ENCODE measurements at regions not wholly inside any gene's neighbourhood (a gene's known extent, or its start where the extent isn't known, plus 50 kb on each side); places are given as distances from the start of the nearest gene placed in this dataset.
"Not testable (repeated sequence)": the region's sequence is repeated elsewhere in the genome, so short reads cannot be mapped to it uniquely, and the experiment has no call there.

DNA sequence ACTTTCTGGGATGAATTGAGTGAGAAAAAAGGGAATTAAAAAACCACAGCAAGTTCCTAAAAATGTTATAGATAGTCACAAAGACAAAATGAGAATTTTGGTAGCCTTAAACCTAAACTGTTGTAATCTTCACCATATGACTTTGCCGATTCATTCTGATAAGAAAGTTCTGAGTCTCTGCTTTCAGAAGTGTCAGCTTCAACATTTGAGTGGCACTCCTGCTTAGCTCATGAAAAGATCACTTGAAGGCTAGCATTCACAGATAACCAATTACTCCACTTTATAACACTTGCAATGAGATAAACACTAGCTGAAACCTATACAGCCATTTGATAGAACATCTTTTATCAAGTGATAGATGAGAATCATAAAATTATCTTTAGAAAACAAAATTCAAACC, 288.1 kb upstream of the POU1F1 start:
- DNase-seq = no peak

DNA sequence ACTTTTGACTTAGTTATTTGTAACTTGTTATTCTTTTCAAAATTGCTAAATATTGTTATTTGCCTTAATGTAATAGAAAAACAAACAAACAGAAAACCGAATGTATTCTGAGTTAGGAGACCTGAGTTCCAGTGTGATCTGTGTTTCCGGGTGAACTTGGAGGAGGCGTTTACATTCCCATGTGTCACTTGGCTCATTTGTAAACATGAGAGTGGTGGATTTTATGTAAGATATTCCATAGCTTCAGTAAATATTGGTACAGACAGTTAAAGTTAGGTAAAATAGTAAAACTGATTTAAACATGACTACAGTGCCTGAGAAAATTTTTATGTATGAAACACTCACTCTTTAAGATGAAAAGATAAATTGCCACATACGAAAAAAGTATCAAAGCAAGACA, 287.3 kb upstream of the POU1F1 start:
- no peak for DNase-seq

GRCh38 chr3:87558492-87558891, 282.1 kb upstream of the POU1F1 start:
- DNase-seq = no peak

- DNase-seq = no peak
These were observed 278.9 kb upstream of the POU1F1 start for GRCh38 chr3:87555290-87555689.

GRCh38 chr3:87553058-87553457, 276.7 kb upstream of the POU1F1 start:
- no peak for DNase-seq

DNA sequence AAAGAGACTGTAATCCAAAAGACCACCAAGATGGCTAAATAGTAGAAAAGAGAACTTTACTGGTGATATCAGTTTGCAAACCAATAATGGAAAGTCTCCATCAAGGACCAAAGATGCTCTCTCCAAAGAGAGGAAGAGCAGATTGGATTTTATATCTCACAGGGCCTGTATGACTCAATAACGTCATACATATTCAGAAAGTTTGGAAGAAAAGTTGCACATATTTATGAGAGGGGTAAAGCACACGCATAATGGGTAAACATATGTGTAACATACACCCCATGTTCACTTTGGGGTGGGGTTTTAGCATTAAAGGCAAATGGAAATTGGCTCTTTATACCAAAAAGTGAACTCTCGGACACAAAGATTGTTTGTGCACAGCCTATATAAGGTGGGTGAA, 274.5 kb upstream of the POU1F1 start:
- no peak for DNase-seq

GRCh38 chr3:87549208-87549607, 272.8 kb upstream of the POU1F1 start:
- no peak for DNase-seq

GRCh38 chr3:87548271-87548670, 271.9 kb upstream of the POU1F1 start:
- no peak for DNase-seq

- DNase-seq = no peak
These were observed 269.8 kb upstream of the POU1F1 start for GRCh38 chr3:87546216-87546615.

DNA sequence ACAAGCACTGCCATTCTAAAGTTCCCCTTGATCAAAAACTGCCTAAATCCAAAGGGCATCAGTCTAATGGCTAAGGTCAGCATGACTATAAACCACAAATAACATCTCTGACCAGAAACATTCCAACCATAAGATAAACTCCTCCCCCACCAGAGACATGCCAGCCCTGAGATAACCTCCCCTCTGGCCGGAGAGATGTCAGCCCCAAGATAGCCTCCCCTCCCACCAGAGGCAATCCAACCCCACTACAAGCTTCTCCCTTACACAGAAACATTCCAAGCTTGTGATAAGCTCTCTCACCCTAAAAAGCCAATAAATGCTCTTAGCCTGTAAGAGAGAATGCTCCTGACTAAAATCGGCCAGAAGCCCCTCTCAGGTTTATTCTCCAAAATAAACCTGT, 267.0 kb upstream of the POU1F1 start:
- not testable (repeated sequence) for DNase-seq

DNA sequence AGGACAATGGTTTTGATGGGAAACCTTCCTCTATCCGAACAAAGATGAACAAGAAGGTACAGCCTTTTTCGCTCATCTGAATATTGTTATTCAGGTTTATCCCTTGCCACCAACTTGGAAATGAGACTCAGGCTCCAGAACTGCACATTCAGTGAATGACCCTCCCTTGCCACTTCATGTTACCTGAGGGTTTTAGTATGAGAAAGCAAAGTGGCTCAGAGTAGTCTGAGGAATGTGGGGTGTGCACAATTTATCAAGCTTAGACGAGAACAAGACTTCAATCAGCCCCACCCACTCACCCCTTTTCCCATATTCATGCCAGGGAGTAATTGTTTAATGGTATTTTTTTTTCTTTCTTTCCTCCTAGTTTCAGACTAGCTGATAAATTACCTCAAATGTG, 265.3 kb upstream of the POU1F1 start:
- no peak for DNase-seq

GRCh38 chr3:87538722-87539121, 262.3 kb upstream of the POU1F1 start:
- DNase-seq = not testable (repeated sequence)

DNA sequence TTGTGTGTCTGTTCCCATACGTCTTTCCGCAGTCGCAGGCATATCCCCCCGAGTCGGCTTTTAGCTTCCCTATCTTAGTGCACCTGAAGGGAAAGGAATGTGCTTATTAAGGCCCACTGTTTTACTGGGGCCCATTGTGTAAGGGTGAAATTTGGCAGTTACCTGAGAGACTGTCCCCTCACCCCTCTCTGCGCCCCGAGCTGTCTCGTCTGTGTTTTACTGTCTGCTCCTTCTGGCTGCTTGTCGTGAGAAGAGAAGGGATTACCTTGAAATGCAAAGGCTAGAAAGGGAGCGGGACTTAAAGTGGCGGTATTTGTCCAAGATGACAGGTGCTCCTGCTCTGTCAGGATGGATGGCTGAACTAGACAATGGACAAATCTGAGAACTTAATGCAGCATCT, 233.0 kb upstream of the POU1F1 start:
- DNase-seq = no peak

- DNase-seq = no peak
These were observed 232.5 kb upstream of the POU1F1 start for GRCh38 chr3:87508921-87509320.

- no peak for DNase-seq
These were observed 231.4 kb upstream of the POU1F1 start for GRCh38 chr3:87507753-87508152.

GRCh38 chr3:87503900-87504498, 227.6 kb upstream of the POU1F1 start:
- peak; percentile 7 for DNase-seq

GRCh38 chr3:87501076-87501475, 224.7 kb upstream of the POU1F1 start:
- no peak for DNase-seq

DNA sequence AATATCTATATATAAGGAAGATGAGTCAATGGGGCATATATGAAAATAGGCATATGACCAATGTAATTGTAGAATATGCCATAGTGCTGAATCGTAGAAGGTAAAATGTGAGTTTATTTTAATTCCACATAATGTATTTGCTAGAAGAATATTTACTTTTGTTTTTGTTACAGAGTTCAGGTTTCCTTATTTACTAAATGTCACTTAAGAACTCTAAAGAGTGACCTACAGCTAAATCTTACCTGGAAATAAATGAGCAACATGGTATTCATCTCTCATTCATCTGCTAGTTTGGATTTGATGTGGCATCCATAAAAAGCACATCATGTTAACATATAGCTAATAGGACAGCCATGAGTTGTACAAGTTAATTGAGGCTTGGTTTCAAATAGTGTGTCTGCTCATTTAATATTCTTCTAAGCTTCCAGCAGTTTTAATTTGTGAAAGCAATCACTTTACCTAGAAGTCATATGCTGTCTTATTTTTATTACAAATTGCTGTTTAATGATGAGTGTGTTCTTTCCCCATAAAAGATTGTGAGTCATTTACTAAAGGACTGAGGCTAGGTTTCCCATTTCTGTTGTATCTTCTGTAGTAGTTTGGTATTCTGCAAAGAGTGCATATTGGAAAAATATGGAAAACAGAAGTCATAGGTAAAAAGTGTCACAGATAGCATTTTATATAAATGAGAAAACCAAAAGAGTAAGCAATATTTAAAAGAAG, 222.1 kb upstream of the POU1F1 start:
- no peak for DNase-seq

DNA sequence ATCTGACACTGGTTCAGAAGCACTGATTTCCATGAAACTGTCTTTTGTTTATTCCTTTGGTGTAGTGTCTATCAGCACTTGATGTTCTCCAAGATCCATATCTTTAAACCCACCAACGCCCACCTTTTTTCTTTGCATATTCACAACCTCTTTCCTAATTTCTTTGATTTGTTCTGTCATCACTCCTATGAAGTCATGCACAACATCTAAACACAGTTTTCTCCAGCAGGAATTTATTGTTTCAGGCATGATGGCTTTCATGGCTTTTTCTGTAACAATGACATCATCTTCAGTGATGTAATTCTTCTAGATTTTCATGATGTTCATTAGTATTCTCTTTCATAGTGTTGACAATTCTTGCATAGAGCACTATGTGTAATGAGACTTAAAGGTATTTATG, 219.6 kb upstream of the POU1F1 start:
- DNase-seq = no peak

- no peak for DNase-seq
These were observed 217.9 kb upstream of the POU1F1 start for GRCh38 chr3:87494264-87494663.

- DNase-seq = no peak
These were observed 215.5 kb upstream of the POU1F1 start for GRCh38 chr3:87491843-87492242.

DNA sequence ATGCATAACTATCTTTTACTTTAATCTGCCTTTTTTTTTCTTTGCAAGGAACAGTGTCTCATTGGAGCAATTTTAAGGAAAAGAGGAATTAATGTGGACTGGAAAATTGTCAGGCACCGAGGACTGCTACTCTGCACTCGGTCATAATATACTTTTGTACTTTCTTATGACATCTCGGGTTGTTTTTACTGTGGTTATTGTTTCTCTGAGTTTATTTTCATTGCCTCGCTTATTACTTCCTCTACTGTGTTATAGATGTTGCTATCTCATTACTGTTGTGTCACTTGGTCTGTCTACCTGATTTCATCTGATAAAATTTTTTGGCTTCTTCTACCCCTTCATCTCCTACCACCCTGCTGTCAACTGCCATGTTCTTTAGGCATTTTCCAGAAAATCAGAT, 213.5 kb upstream of the POU1F1 start:
- DNase-seq = no peak

- no peak for DNase-seq
These were observed 212.4 kb upstream of the POU1F1 start for GRCh38 chr3:87488765-87489164.

DNA sequence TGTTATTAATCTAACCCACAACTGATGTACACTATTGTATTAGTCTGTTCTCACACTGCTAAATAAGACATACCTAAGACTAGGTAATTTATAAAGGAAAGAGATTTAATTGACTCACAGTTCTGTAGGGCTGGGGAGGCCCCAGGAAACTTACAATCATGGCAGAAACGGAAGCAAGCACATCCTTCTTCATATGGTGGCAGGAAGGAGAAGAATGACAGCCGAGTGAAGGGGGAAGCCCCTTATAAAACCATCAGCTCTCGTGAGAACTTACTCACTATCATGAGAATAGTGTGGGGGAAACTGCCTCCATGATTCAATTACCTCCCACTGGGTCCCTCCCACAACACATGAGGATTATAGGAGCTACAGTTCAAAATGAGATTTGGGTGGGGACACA, 210.3 kb upstream of the POU1F1 start:
- DNase-seq = not testable (repeated sequence)

DNA sequence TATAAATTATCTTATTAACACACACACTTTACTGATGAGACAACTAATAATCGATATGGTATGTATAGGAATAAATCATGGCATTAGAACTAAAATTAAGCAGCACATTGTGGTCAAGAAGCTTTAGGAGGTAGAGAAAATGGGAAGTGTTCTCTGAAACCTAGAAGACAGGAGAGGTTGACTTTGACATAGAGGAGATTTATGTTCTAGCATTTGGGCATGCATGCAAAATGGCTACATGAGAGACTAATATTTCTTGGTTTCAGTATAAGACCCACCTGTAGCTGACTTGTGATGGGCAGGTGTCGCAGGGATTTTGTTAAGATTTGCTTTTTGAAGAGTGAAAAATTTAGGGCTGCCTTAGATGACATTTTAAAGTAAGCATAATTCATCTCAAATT, 209.7 kb upstream of the POU1F1 start:
- no peak for DNase-seq

Measured in NCI-H1105 (cell line).